Erythroblast (primary cell): ENCODE measurements at regions not wholly inside any gene's neighbourhood (a gene's known extent, or its start where the extent isn't known, plus 50 kb on each side); places are given as distances from the start of the nearest gene placed in this dataset.

Experiments
- GATA1 ChIP-seq: IDR thresholded peaks from 2 replicates; pipeline ENCODE4 v1.6.1; 2011; ENCODE audit warnings: low read depth, mild to moderate bottlenecking, control low read depth, low read length, moderate library complexity
- POLR2A ChIP-seq: IDR thresholded peaks from 2 replicates; pipeline ENCODE4 v1.6.1; 2011; ENCODE audit warnings: mild to moderate bottlenecking, low read length

DNA sequence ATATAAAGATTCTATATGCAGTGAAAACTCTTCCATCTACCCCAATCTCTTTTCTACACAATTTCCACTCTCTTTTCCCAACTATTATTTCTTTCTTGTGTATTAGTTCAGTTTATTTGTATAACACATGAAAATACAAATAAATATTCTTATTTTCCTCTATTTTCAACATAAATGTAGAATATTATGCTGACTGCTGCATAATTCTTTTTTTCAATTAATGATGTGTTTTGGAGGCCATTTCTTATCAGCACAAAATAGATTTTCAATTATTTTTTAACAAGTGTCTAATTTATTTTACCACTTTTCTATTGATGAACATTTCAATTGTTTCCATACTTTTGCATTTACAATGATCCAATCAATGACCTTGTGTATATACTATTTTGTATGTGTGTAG is 557.7 kb upstream of the NR3C2 start:
- no peak for TF ChIP-seq POLR2A
- no peak for TF ChIP-seq GATA1
